NCI-H226 (cell line): ENCODE measurements at regions not wholly inside any gene's neighbourhood (a gene's known extent, or its start where the extent isn't known, plus 50 kb on each side); places are given as distances from the start of the nearest gene placed in this dataset.
"Not testable (repeated sequence)": the region's sequence is repeated elsewhere in the genome, so short reads cannot be mapped to it uniquely, and the experiment has no call there.

Source experiments
- DNase-seq: peaks from one replicate; pipeline ENCODE4 v3.0.0-alpha.2; 2015

DNA sequence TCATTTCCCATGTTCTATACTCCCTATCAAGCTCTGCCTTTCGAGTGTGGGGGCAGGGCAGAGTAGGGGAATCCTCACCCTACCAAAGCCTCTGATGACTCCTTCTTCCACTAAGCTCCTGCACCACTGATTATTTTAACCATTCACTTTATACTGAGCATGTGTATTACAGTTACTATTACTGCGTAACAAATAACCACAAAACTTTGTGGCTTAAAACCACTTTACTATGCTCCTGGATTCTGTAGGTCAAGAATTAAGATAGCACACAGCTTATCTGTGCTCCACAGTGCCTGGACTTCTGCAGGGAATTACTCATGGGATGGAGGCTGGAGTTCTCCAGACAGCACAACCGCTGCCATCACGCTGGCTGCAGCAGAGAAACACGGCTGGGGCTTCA, 117.4 kb upstream of the DNAJC10 start:
- DNase-seq: no peak

DNA sequence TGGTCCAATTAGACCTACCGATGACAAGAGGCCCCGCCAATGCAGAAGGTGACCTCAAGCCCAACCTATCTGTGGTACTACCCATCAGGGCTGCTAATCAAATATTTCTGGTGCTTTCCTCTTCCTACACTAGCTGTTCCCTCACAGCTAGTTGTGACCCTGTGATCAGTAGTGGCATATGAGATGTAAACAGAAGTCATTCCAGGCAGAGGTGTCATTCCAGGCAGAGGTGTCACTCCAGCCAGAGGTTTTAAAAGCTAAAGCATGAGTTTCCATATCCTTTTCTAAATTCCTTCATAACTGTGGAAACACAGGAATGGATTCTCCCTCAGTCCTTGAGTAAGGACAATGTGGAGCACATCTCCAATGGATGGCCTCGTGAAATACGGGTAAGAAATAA, 110.9 kb upstream of the DNAJC10 start:
- no peak for DNase-seq

DNA sequence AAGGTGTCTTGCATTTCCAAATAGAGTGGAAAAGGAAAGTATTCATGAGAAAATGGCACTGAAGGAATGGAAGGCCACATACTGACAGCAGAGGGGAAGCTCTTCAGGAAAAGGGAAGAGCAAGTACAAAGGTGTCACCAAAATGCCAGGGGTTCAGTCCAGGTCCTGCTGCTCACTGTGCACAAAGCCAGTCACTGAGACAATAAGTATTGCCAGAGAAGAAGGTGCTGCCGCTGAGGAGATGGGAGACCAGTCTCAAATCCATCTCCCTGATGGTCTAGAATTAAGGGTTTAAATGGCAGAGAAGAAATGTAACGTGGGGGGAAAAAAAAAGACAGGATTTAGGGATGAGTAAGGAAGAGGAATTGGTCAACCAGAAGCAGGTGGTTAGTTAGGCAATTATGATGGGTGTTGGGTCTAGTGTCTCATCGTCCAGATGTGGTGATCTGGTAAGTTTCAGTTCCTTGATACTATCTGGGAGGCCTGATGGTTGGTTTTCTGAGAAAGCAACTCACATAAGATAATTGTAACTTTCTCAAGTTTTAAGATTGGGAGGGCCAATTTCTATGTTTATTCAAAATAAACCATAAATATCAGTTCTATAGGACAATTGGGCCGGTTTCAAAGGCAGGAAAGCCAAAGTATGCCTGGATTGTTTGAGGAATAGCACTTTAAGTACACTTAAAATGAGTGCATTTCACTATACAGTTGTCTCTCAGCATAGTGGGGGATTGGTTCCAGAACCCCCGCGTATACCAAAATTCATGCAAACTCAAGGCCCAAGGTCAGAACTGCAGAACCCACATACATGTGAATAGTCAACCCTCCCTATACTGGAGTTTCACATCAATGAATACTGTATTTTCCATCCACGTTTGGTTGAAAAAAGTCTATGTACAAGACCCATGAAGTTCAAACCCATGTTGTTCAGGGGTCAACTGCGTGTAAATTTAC, 109.1 kb upstream of the DNAJC10 start:
- DNase-seq: no peak

DNA sequence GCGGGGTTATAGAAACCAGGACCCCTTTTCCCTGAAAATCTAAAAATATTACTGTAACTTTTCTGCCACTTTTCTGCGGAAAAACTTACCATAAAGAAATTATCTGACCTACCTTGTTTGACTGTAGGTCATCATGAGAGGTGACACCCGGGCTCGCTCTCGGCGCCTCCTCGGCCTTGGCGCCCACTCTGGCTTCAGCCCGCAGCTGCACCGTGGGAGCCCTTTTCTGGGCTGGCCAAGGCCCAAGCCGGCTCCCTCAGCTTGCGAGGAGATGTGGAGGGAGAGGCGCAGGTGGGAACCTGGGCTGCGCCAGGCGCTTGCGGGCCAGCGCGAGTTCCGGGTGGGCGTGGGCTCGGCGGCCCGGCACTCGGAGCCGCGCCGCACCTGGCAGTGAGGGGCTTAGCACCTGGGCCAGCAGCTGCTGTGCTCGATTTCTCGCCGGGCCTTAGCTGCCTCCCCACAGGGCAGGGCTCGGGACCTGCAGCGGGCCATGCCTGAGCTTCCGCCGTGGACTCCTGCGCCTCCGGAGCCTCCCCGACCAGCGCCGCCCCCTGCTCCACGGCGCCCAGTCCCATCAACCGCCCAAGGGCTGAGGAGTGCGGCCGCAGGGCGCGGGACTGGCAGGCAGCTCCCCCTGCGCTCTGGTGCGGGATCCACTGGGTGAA, 107.7 kb upstream of the DNAJC10 start:
- DNase-seq: no peak

DNA sequence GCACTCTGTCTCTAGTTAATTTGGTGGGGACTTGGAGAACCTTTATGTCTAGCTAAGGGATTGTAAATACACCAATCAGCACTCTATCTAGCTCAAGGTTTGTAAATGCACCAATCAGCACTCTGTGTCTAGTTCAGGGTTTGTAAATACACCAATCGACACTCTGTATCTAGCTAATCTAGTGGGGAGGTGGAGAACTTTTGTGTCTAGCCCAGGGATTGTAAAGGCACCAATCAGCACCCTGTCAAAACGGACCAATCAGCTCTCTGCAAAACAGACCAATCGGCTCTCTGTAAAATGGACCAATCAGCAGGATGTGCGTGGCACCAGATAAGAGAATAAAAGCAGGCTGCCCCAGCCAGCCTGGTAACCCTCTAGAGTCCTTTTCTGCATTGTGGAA, 107.1 kb upstream of the DNAJC10 start:
- not testable (repeated sequence) for DNase-seq

DNA sequence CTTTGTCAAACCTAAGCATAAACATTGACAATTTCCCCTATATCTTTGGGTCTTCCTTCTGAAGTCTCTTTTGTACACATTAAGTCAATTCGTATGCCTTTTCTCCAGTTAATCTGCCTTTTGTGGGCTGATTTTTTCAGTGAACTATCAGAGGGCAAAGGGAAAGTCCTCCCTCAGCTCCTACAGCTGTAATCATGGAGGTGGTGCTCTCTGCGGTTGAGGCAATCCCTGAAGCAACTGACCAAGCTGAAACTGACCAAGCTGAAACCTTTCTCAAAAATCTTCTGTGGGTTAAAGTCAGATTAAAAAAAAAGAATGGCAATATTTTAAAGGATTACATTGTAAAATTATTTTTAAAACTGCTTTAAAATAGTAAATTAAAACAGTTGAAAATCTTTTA, 105.8 kb upstream of the DNAJC10 start:
- no peak for DNase-seq

DNA sequence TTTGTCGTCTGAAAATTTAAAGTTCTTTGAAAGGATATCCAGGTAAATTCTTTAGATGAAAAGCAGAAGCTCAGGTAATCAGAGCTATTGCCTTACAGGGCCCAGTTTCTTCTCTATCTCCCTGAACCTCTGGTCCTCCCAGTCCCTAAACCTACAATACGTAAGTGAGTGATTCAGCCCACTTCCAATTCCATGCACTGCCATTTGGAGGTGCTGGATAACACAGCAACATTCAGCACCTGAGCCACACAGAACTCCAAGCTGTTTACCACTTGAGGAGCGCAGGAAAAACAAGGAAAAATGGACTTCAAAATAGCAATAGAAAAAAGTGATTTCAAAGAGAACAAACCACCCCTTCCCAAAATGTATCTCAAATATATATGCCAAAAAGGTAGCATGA, 105.0 kb upstream of the DNAJC10 start:
- no peak for DNase-seq

DNA sequence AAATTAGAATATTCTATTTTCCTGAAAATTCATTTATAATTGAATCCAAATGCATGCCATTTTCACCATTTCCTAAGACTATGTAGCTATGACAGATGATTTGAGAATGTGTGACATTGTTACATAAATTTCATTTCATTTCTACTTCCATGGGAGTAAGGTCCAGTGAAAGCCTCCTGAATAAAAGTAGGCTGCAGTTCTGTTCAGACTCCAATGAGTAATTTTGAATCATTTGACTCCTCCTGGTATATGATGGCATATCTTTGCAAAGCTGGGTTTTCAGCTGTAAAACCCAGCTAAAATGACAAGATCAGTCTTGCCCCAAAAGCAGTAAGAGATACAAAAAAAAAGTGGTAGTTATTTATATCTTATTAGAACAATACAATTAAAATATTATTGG, 101.0 kb upstream of the DNAJC10 start:
- DNase-seq: no peak

DNA sequence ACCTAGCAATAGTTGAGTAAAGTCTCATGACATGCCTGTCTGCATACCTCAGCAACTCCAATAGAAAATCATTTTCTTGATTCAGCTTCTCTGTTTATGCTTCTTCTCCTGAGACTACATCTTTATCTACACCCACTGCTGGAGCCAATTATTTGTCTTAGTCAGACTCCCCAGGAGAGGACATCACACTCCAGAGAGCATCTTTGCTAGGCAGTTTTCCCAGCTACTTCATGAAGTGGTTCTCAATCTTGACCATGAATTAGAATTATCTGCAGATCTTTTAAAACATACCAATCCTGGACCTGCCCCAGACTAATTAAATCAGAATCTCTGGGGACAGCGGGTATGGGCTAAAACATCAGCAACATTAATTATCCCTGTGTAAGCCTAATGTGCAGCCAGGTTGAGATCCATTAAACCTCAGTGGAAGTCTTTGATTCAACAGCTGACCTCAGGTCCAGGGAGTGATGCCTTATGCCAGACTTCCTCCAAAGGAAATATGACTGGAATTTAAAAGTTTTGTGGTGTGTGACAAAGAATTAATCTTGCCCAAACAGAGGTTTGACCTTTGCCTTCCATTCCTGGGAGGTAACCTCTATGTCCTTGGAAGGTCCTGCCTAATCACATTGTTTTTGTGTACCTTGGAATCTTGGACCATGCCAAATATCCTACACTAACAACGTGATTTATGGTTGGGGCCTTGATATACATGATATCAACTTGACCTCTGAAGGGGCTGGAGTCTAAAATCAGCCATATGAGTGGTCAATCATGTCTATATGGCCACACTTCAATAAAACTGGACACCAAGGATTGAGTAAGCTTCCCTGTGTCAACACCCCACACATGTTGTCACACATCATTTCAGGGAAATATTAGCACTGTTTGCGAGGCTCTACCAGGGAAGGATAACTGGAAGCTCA, 99.3 kb upstream of the DNAJC10 start:
- DNase-seq: peak; percentile 47

DNA sequence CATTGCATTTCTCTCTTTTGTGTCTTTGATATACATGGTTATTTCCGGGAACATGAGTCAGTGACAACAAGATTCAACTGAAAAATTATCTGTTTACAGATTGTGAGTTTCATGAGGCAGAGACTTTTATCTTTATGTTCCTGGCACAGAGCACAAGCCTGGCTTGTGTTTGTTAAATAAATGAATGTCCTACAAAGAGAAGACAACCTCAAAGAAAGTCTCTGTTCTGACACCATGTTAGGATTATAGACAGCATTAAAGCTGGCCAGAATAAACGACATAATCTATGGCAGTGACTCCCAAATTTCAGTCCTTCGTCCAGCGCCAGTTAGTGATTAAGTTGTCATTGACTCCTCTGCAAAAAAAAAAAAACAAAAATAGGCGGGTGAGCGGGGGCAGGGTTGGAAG, 97.4 kb upstream of the DNAJC10 start:
- peak; percentile 10 for DNase-seq

DNA sequence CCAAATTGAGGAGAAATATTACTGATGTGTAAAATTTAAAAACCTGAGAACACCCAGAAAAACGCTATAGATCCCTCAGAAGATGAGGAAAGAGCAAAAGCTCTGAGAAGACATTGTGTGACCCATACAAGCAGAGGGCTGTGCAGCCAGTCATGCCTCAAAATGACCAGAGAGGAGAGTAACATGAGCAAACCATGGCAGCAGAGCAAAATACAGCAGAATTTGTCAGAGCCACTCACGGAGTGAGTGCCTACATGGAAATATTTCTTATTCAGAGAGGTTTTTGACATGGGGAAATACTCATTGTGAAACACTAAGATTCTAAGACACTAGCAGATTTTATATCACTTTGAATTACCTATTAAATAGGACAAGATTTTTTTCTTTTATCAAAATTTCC, 96.8 kb upstream of the DNAJC10 start:
- no peak for DNase-seq

DNA sequence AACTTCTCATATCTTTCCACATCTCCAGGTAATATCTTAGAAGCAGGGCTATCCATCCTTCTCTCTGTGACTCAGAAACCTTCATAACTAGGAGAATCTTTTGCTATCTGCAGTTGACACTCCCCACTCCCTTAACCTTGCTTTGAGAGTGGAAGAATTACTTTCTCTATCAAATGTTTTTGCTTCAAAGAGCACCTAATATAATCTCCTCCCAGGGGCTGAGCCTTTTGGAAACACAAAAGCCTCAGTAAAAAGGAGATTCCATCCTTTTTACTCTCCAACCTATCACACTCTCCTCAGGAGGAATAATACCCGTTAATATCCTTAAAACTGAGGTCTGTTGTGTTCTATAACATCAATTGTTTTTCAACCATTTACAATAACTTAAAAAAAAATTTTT, 94.9 kb upstream of the DNAJC10 start:
- DNase-seq: no peak

DNA sequence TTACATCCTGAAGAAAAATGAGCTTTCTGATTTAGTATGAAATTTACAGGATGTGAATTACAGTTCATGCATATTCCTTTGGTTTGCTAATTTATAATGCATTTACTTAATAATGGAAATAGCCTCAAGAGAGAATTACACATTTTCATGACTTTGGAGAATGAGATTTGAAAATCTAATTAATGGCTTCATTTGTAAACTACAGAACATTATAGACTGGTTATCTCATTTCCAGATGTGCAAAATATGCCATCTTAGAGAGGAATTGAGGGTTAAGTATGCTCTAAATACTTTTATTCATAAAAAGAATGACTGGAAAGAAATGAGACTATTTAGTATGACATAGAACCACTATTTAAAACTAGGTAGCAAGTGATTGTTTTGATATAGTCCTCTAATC, 94.2 kb upstream of the DNAJC10 start:
- DNase-seq: no peak

DNA sequence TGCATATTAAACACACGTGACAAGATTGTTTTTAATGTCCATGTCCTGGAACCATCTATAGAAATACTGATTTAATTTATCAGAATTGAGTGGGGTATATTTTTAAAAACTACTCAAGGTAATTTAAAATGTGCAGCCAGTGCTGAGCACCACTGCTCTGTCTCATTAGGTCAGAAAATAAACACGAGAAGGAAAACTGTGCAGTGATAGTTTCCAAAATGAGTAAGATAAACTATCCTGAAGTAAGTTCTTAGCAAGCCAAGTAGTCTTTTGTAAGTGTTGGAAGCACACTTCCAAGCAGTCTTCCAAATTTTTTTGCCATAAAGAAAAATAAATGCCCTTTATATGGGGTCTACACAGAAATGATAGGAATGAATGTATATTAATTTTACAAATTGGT, 93.8 kb upstream of the DNAJC10 start:
- no peak for DNase-seq

DNA sequence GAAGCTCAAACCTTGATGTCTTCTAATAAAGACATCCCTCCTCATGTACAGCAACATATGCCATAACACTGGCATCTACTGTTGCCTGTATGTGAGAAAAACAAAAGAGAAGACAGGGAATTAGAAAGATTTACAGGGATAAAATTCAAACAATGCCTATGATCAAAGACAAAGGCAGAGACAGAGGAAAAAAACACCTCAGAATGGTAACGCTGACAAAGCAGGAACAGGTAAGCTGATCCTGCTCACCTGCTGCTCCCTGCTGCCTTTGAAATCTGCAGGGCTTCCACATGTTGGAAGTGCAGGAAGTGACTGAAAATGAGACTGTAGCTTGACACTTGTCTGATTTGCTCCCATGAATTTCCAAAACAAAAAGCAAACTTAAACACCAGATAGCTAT, 90.2 kb upstream of the DNAJC10 start:
- DNase-seq: no peak

DNA sequence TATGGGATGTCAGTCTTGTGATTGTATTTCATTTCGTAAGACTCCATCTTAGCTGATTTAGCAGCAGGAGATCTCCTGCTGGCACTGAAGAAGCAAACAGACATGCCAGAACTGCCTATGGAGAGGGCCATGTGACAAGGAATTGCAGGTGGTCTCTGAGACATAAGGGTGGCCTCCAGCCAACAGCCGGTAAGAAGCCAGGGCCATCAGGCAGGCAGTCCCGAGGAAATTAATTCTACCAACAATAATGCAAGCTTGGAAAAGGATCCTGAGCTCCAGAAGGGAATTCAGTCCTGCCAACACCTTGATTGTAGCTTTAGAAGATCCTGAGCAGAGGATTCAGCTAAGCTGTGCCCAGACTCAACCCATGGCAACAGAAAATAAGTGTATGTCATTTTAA, 87.1 kb upstream of the DNAJC10 start:
- DNase-seq: no peak

DNA sequence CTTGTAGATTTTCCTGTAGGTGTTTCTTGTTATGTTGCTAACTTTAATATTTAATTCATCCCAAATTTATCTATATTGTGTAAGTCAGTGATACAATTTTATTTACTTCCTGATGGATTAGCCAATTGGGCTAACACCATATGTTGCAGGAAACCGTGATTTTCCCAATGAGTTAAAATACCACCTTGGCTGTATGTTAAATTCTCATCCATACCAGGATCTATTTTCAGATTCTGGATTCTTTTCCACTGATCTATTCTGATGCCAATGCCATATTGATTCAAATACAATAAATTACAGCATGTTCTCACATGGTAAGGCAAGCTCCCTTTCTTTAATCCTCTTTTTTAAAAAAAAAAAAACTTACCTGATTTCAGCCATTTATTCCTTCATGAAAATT, 85.8 kb upstream of the DNAJC10 start:
- no peak for DNase-seq

DNA sequence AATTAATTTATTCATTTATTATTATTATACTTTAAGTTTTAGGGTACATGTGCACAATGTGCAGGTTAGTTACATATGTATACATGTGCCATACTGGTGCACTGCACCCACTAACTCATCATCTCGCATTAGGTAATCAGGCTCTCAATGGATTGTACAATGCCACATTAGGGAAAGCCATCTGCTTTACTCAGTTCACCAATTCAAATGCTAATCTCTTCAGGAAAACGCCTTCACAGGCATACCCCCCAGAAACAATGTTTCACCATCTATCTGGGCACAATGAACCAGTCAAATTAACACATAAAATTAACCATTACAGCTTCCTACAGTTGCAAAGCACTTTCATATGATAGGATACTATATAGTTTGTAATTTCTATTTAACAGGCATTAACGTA, 84.8 kb upstream of the DNAJC10 start:
- DNase-seq: no peak

DNA sequence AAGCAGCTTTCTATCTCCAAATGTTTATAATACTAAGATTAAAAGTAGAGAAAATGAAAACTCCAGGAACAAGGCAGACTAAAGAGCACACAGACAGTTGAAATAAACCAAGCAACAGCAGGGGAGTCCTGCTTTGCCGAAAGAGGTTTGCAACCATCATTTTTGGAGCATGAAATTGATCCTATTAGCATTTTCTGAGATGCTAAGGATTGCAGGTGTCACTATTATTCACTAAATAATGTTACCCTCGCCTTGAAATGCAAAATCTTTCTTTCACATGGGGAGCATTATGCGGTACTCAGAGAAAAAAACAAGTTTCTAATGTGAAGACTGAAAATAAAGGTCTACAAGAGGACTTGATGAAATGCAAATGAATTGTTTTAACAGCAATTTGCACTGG, 81.7 kb upstream of the DNAJC10 start:
- DNase-seq: no peak

DNA sequence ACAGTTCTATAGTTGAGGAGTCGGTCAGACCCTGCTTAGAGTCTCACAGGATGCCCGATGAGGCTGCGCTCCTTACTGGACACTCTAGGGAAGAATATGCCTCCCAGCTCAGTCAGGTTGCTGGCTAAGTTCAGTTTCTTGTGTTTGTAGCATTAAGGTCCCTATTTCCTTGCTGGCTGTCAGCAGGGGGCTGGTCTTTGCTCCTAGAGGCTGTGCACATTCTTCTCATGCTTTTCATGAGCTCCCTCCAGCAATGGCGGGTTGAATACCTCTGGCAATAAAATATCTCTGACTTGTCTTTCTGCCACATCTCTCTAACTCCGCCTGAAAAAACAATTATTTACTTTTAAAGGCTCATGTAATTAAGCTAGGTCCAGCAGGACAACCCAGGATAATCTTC, 79.4 kb upstream of the DNAJC10 start:
- DNase-seq: no peak

DNA sequence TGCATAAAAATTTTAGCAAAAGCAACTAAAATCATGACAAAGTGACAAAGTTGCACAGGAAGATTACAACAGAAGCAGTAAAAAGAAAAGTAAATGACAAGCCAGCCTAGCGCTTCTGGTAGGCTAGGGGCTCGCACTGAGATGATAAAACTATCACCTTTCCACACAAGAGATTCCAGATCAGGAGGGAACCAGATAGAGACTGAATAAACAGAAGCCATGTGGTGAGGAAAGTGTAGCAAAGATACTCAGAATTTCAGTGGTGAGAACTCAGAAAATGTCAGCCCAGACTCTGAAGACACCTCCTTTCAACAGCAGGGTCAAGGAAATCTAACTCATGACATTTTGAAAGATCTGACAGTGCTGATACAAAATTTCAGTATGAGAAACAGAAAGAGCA, 77.4 kb upstream of the DNAJC10 start:
- no peak for DNase-seq

DNA sequence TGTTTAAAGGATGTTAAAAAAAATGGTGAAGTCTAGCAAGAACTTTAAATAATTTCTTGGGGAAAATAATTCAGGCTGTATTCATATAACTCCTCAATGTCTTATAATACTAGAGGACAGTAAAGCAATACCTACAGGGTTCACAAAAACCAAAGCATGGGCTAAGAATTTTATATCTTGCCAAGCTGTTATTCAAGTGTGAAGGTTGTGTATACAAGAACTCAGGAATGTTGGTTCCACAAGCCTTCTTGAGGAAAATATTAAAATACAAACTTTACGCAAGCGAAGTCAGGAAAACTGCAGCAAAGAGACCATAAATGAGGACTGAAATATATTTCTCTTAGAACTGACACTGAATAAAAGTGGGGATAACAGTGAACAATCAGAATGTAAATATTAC, 76.1 kb upstream of the DNAJC10 start:
- DNase-seq: no peak

DNA sequence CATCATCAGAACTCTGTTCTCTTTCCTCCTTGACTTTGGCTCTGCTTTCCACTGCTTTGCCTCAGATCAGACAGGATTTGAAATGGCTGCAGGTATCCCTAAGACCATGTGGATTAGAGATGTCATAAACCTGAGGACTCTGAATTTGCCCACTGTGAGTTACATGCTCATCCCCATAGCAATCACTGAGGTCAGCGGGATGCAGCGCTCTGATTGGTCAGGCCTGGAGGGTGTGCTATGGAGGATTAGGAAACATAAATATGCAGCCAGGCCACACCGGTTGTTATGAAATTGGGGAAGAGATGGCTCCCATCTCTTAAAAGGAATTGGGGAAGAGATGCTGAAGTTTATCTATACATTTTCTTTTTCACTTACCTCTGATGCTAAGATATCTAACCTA, 73.7 kb upstream of the DNAJC10 start:
- peak; percentile 48 for DNase-seq
